H1 (cell line): ENCODE measurements at regions not wholly inside any gene's neighbourhood (a gene's known extent, or its start where the extent isn't known, plus 50 kb on each side); places are given as distances from the start of the nearest gene placed in this dataset.

Experiments
- CTCF ChIA-PET: fragments of 300-600 bp; sonication (Branson Sonifier 250); formaldehyde crosslinking; loops from one replicate; lab custom pipeline; 2021; ENCODE audit not compliant: partially characterized antibody; lab: Charles Lee
- POLR2A ChIA-PET: fragments of 300-600 bp; sonication (Branson Sonifier 250); formaldehyde crosslinking; loops from one replicate; lab custom pipeline; 2021; ENCODE audit warnings: inconsistent platforms; ENCODE audit not compliant: partially characterized antibody; lab: Charles Lee
- DNase-seq, 2 experiments: peaks; one replicate each; pipeline versions ENCODE4 v3.0.0 to v3.0.0-alpha.2; 2010 to 2022; ENCODE audit warnings: low spot score in 2 of 2, low read depth in 1 of 2, mixed read lengths in 1 of 2
- FAIRE-seq: peaks from 2 replicates; lab custom pipeline; 2011; peaks lifted over from hg19 to GRCh38; lab: Jason Lieb, UNC
- H2AFZ ChIP-seq: 2 replicates; pipeline ENCODE4 v1.8.1; 2012; ENCODE audit warnings: low read length, inconsistent platforms
- H2AK5ac ChIP-seq: 2 replicates; pipeline ENCODE4 v1.6.1; 2013; ENCODE audit warnings: low read depth, low read length
- H2BK120ac ChIP-seq: replicated peaks from 2 replicates; pipeline ENCODE3; 2013; ENCODE audit warnings: low read depth, low read length, inconsistent platforms
- H2BK12ac ChIP-seq: 2 replicates; pipeline ENCODE4 v1.6.1; 2013; ENCODE audit warnings: low read depth, low read length
- H2BK15ac ChIP-seq: 2 replicates; pipeline ENCODE4 v1.6.1; 2013; ENCODE audit warnings: low read length
- H2BK20ac ChIP-seq: 2 replicates; pipeline ENCODE4 v1.6.1; 2013; ENCODE audit warnings: low read length
- H2BK5ac ChIP-seq: 2 replicates; pipeline ENCODE4 v1.6.1; 2013; ENCODE audit warnings: low read depth, low read length
- H3K14ac ChIP-seq: 2 replicates; pipeline ENCODE4 v1.6.1; 2013; ENCODE audit warnings: inconsistent platforms; ENCODE audit not compliant: insufficient read length
- H3K18ac ChIP-seq: 2 replicates; pipeline ENCODE4 v1.6.1; 2013; ENCODE audit warnings: low read length; ENCODE audit errors: extremely low read depth
- H3K23ac ChIP-seq: 2 replicates; pipeline ENCODE4 v1.6.1; 2013; ENCODE audit warnings: inconsistent platforms; ENCODE audit not compliant: insufficient read length
- H3K23me2 ChIP-seq: 2 replicates; pipeline ENCODE4 v1.6.1; 2013; ENCODE audit warnings: low read depth, low read length
- H3K27ac ChIP-seq: 2 replicates; pipeline ENCODE4 v1.6.1; 2011; ENCODE audit warnings: low read depth, low read length, inconsistent platforms
- H3K27me3 ChIP-seq, 4 experiments: replicated peaks in 1 of 4; 1 replicate in 1 of 4; 2 replicates in 3 of 4; pipeline versions ENCODE4 v1.6.1 to v1.8.1; 2011 to 2013; ENCODE audit warnings: low read length in 3 of 4, mild to moderate bottlenecking in 3 of 4, inconsistent platforms in 2 of 4, mixed read lengths in 2 of 4, moderate library complexity in 1 of 4; ENCODE audit not compliant: control insufficient read depth in 3 of 4, insufficient read depth in 3 of 4; ENCODE audit errors: extremely low read depth in 1 of 4
- H3K36me3 ChIP-seq, 4 experiments: 2 replicates each; pipeline versions ENCODE4 v1.6.1 to v1.8.1; 2011 to 2013; ENCODE audit warnings: mild to moderate bottlenecking in 4 of 4, low read length in 3 of 4, moderate library complexity in 2 of 4, control low read depth in 1 of 4, inconsistent platforms in 1 of 4; ENCODE audit not compliant: insufficient read depth in 4 of 4, control insufficient read depth in 2 of 4
- H3K4ac ChIP-seq: replicated peaks from 2 replicates; pipeline ENCODE3; 2013; ENCODE audit warnings: low read length, low read depth, mixed read lengths, inconsistent platforms; ENCODE audit not compliant: insufficient read length
- H3K4me1 ChIP-seq, 4 experiments: replicated peaks in 1 of 4; 1 replicate in 1 of 4; 2 replicates in 3 of 4; pipeline versions ENCODE4 v1.6.1 to v1.8.1; 2011 to 2013; ENCODE audit warnings: low read length in 3 of 4, inconsistent platforms in 2 of 4, mixed read lengths in 1 of 4; ENCODE audit not compliant: insufficient read depth in 4 of 4, control insufficient read depth in 3 of 4
- H3K4me2 ChIP-seq, 2 experiments: 2 replicates each; pipeline versions ENCODE4 v1.6.1 to v1.8.1; 2011 to 2013; ENCODE audit warnings: low read depth in 2 of 2, low read length in 2 of 2, control low read depth in 1 of 2, inconsistent platforms in 1 of 2, mild to moderate bottlenecking in 1 of 2; ENCODE audit not compliant: insufficient read depth in 1 of 2
- H3K4me3 ChIP-seq, 4 experiments: fragments of 200-600, 300-600 bp in 1 of 4; sonication (generic), shearing (Covaris generic), sonication (Bioruptor Twin) in 1 of 4; 2 replicates each; pipeline versions ENCODE4 v1.5.1 to v1.8.1; 2011 to 2016; ENCODE audit warnings: low read length in 4 of 4, low read depth in 3 of 4, control low read depth in 2 of 4, inconsistent platforms in 2 of 4, mild to moderate bottlenecking in 2 of 4, mixed read lengths in 1 of 4, moderate library complexity in 1 of 4; ENCODE audit not compliant: insufficient read depth in 2 of 4; ENCODE audit errors: extremely low read depth in 1 of 4
- H3K56ac ChIP-seq: replicated peaks from 2 replicates; pipeline ENCODE3; 2013; ENCODE audit warnings: low read depth, mild to moderate bottlenecking, mixed read lengths, low read length, inconsistent platforms; ENCODE audit not compliant: insufficient read length
- H3K79me1 ChIP-seq: 2 replicates; pipeline ENCODE4 v1.6.1; 2013; ENCODE audit warnings: low read depth, low read length, control low read depth
- H3K79me2 ChIP-seq, 2 experiments: 2 replicates each; pipeline versions ENCODE4 v1.6.1 to v1.8.1; 2012 to 2013; ENCODE audit warnings: low read length in 2 of 2, mild to moderate bottlenecking in 2 of 2, inconsistent platforms in 1 of 2; ENCODE audit not compliant: insufficient read depth in 2 of 2, control insufficient read depth in 1 of 2
- H3K9ac ChIP-seq, 4 experiments: replicated peaks in 1 of 4; 1 replicate in 1 of 4; 2 replicates in 3 of 4; pipeline versions ENCODE4 v1.6.1 to v1.8.1; 2011 to 2013; ENCODE audit warnings: low read depth in 3 of 4, low read length in 3 of 4, control low read depth in 2 of 4, mild to moderate bottlenecking in 2 of 4, moderate library complexity in 2 of 4, inconsistent platforms in 1 of 4; ENCODE audit errors: extremely low read depth in 1 of 4
- H3K9me3 ChIP-seq, 2 experiments: 2 replicates each; pipeline versions ENCODE4 v1.6.1 to v1.8.1; 2012 to 2013; ENCODE audit warnings: mild to moderate bottlenecking in 2 of 2, moderate library complexity in 2 of 2, control low read depth in 1 of 2, inconsistent platforms in 1 of 2, low read depth in 1 of 2, low read length in 1 of 2, mixed read lengths in 1 of 2; ENCODE audit not compliant: insufficient read depth in 2 of 2
- H4K20me1 ChIP-seq, 2 experiments: replicated peaks in 1 of 2; 2 replicates each; pipeline versions ENCODE3 to v1.8.1; 2011 to 2013; ENCODE audit warnings: inconsistent platforms in 2 of 2, low read length in 2 of 2, mild to moderate bottlenecking in 1 of 2; ENCODE audit not compliant: insufficient read depth in 2 of 2, control insufficient read depth in 1 of 2
- H4K5ac ChIP-seq: 2 replicates; pipeline ENCODE4 v1.6.1; 2013; ENCODE audit warnings: low read length, low read depth, mixed read lengths, inconsistent platforms; ENCODE audit not compliant: insufficient read length
- H4K8ac ChIP-seq: 2 replicates; pipeline ENCODE4 v1.8.0; 2013; ENCODE audit warnings: mild to moderate bottlenecking, moderate library complexity, low read length, inconsistent platforms; ENCODE audit not compliant: insufficient read depth; ENCODE audit errors: extremely low read depth
- H4K91ac ChIP-seq: replicated peaks from 2 replicates; pipeline ENCODE3; 2013; ENCODE audit warnings: low read length, mixed read lengths, inconsistent platforms; ENCODE audit not compliant: insufficient read length
- BCL11A ChIP-seq, 2 experiments: IDR thresholded peaks; one replicate each; pipeline ENCODE4 v1.6.1; 2011; ENCODE audit warnings: low read depth in 2 of 2, low read length in 2 of 2, mild to moderate bottlenecking in 2 of 2
- RNF2 ChIP-seq: fragments of 200-900, 300-1000 bp; sonication (generic); IDR thresholded peaks from 2 replicates; pipeline ENCODE4 v1.7.1; 2016; ENCODE audit warnings: borderline replicate concordance, low read depth, mild to moderate bottlenecking, antibody characterized with exemption, low read length; ENCODE audit not compliant: poor library complexity, severe bottlenecking; ENCODE audit errors: missing control alignments
- TAF7 ChIP-seq: optimal IDR thresholded peaks from 2 replicates; pipeline ENCODE3; 2011; ENCODE audit warnings: low read depth, mild to moderate bottlenecking, inconsistent platforms, low read length, moderate library complexity, borderline replicate concordance
- TCF12 ChIP-seq: IDR thresholded peaks from 2 replicates; pipeline ENCODE4 v1.6.1; 2011; ENCODE audit warnings: low read depth, mild to moderate bottlenecking, low read length
- WGBS, 2 experiments: shearing (Covaris generic) in 1 of 2; methylation state at CpG; one replicate each; pipeline versions ENCODE4 v1.1.6 to v1.1.7; 2013 to 2015; ENCODE audit warnings: low lambda C conversion rate in 2 of 2, mixed read lengths in 2 of 2, inconsistent platforms in 1 of 2, low coverage in 1 of 2, missing lambda C conversion rate in 1 of 2; ENCODE audit not compliant: insufficient replicate concordance in 2 of 2, insufficient coverage in 1 of 2, insufficient read length in 1 of 2; ENCODE audit errors: extremely low coverage in 1 of 2, missing lambda C conversion rate in 1 of 2; 5-methylcytosine and 5-hydroxymethylcytosine counted together
- TF ChIP-seq, protein P1 (sequence below), 3 experiments: IDR thresholded peaks; 1 replicate in 2 of 3; 2 replicates in 1 of 3; pipeline versions ENCODE4 v1.5.1 to v1.6.1; 2011; ENCODE audit warnings: low read length in 3 of 3, mild to moderate bottlenecking in 3 of 3, inconsistent platforms in 2 of 3, low read depth in 1 of 3, moderate library complexity in 1 of 3; ENCODE audit not compliant: insufficient read depth in 1 of 3; ENCODE audit errors: control extremely low read depth in 1 of 3

DNA sequence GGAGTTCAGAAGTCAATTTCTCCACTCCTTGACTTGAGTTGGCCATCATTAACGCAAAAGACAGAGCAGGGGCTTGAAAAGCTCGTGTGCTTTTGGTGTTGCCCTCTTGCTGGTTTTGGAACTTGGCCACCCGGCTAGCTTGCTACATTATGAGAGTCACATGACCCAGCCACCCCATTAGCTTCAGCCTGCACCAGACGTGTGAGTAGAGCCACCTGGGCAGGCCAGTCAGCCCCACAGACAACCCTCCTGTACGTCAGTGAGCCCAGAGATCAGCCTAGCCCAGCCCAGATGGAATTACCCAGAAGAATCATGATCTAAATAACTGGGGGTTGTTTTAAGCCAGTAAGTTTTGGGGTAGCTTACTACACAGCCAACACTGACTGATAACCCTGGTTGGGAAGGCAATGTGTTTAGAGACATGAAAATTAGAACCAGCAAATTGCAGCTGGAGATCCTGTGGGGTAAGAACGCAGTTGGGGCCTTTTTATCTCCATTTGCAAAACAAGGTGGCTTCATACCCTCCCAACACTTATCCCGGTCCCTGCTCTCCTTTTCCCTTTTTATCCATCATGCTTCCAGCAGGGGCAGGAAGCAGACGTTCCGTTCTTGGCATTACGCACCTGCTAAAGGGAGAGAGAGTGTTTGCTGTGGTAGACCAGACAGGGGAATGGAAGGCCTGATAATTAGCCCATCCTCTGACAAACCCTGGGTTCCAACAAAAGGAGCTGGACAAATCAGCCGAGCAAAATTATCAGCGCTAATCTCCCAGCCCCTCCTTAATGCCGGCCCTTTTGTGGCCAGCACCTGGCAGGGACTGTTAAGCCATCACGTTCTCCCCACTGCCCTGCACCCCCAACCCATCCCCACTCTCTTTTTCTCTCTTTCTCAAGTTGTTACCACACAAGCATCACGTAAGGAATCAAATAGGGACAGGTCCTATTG, 548.7 kb upstream of the CADM1 start:
- H3K27ac ChIP-seq = no peak overlapping the region
- no peak for TF ChIP-seq BCL11A (IDR thresholded peaks at IDR 0.05; ENCODE audit: low read depth in 2 of 2, low read length in 2 of 2)
- no peak for TF ChIP-seq TCF12
- TF ChIP-seq, protein P1, sequence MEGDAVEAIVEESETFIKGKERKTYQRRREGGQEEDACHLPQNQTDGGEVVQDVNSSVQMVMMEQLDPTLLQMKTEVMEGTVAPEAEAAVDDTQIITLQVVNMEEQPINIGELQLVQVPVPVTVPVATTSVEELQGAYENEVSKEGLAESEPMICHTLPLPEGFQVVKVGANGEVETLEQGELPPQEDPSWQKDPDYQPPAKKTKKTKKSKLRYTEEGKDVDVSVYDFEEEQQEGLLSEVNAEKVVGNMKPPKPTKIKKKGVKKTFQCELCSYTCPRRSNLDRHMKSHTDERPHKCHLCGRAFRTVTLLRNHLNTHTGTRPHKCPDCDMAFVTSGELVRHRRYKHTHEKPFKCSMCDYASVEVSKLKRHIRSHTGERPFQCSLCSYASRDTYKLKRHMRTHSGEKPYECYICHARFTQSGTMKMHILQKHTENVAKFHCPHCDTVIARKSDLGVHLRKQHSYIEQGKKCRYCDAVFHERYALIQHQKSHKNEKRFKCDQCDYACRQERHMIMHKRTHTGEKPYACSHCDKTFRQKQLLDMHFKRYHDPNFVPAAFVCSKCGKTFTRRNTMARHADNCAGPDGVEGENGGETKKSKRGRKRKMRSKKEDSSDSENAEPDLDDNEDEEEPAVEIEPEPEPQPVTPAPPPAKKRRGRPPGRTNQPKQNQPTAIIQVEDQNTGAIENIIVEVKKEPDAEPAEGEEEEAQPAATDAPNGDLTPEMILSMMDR (IDR thresholded peaks at IDR 0.05; ENCODE audit: control extremely low read depth in 1 of 3, insufficient read depth in 1 of 3, low read depth in 1 of 3, low read length in 3 of 3) = peak in 1 of 3 experiments; percentile 1; a peak in 1 of 4 replicates
- no peak for TF ChIP-seq RNF2
- TF ChIP-seq TAF7 = no peak
- no peak overlapping the region for H4K5ac ChIP-seq
- H2BK120ac ChIP-seq = no peak overlapping the region
- H4K91ac ChIP-seq = peak overlapping the region; percentile 5
- no peak overlapping the region for H3K56ac ChIP-seq
- no peaks in the 10 kb centered on the region for H3K36me3 ChIP-seq
- no peaks in the 10 kb centered on the region for H4K20me1 ChIP-seq
- H2BK15ac ChIP-seq = peak overlapping the region; percentile 16; the same call in 1 of the 2 replicates
- ChIA-PET CTCF (interaction anchor here (0.6 to 2.1 kb wide), 6 partner anchors 12 to 61 kb away, joined by 3 to 7 read pairs (median 4); no protein-coding TSS in a partner anchor), POLR2A (no interaction called here)
- DNase-seq (no peak), FAIRE-seq (peak; percentile 69)
- H3K79me2 ChIP-seq = no peaks in the 10 kb centered on the region
- H3K18ac ChIP-seq = peak overlapping the region; percentile 20; the same call in 1 of the 2 replicates
- H3K4me2 ChIP-seq = peak overlapping the region; percentile 26 to 46
- H3K9ac ChIP-seq = no peak overlapping the region
- 51% methylated on average over 15 of the region's 15 CpGs; no CpG with 5 or more reads in 1 of the 2 experiments for WGBS, 2 experiments
- H3K23me2 ChIP-seq = no peaks in the 10 kb centered on the region
- no peak overlapping the region for H2BK12ac ChIP-seq
- no peak overlapping the region for H3K4ac ChIP-seq
- no peaks in the 10 kb centered on the region for H3K79me1 ChIP-seq
- peaks cover 0 to 3% (median 0%) of the 10 kb centered on the region in 4 experiments; a peak in 4 of 7 replicates for H3K27me3 ChIP-seq
- no peak overlapping the region for H2AFZ ChIP-seq
- H3K9me3 ChIP-seq = no peaks in the 10 kb centered on the region
- H2BK5ac ChIP-seq = no peak overlapping the region; the same call in 1 of the 2 replicates
- no peak overlapping the region for H2AK5ac ChIP-seq
- H2BK20ac ChIP-seq = peak overlapping the region; percentile 66; the same call in 1 of the 2 replicates
- H3K23ac ChIP-seq = no peak overlapping the region
- H3K4me1 ChIP-seq = peaks cover 5 to 18% (median 12%) of the 10 kb centered on the region in 4 experiments; a peak in 6 of 7 replicates
- no peak overlapping the region; the same call in 1 of the 2 replicates for H4K8ac ChIP-seq
- H3K4me3 ChIP-seq = no peak overlapping the region
- no peak overlapping the region for H3K14ac ChIP-seq
